DND-41 (cell line): ENCODE measurements at regions not wholly inside any gene's neighbourhood (a gene's known extent, or its start where the extent isn't known, plus 50 kb on each side); places are given as distances from the start of the nearest gene placed in this dataset.

Source experiments
- ATAC-seq: fragments of 200-7000 bp; cut with Tn5 transposase; 3 replicates; pipeline ENCODE4 v1.9.1; 2021; ENCODE audit warnings: low read depth; ENCODE audit not compliant: insufficient read depth
- DNase-seq: peaks from one replicate; pipeline ENCODE4 v3.0.0-alpha.2; 2020
- H2AFZ ChIP-seq: 2 replicates; pipeline ENCODE4 v1.6.0; 2012; ENCODE audit warnings: low read depth, low read length
- H3K27ac ChIP-seq: 2 replicates; pipeline ENCODE4 v1.5.1; 2012; ENCODE audit warnings: low read length, inconsistent platforms
- H3K27me3 ChIP-seq: fragments of 200-600 bp; sonication (generic); 2 replicates; pipeline ENCODE4 v1.6.0; 2012; ENCODE audit warnings: low read length, mild to moderate bottlenecking, inconsistent platforms; ENCODE audit not compliant: insufficient read depth, poor library complexity
- H3K36me3 ChIP-seq: 2 replicates; pipeline ENCODE4 v1.5.1; 2012; ENCODE audit warnings: low read length, inconsistent platforms; ENCODE audit not compliant: insufficient read depth
- H3K4me1 ChIP-seq: 2 replicates; pipeline ENCODE4 v1.5.1; 2012; ENCODE audit warnings: mild to moderate bottlenecking, low read length; ENCODE audit not compliant: insufficient read depth
- H3K4me2 ChIP-seq: 2 replicates; pipeline ENCODE4 v1.6.0; 2012; ENCODE audit warnings: mild to moderate bottlenecking, moderate library complexity, low read length, inconsistent platforms; ENCODE audit not compliant: insufficient read depth
- H3K4me3 ChIP-seq, 2 experiments: fragments of 200-600 bp in 1 of 2; shearing (Covaris generic) in 1 of 2; 2 replicates each; pipeline ENCODE4 v1.5.1; 2012 to 2016; ENCODE audit warnings: inconsistent platforms in 2 of 2, low read length in 2 of 2, mild to moderate bottlenecking in 2 of 2, low read depth in 1 of 2, moderate library complexity in 1 of 2
- H3K79me2 ChIP-seq: 2 replicates; pipeline ENCODE4 v1.6.0; 2012; ENCODE audit warnings: low read length, inconsistent platforms; ENCODE audit not compliant: insufficient read depth
- H3K9ac ChIP-seq: 2 replicates; pipeline ENCODE4 v1.6.0; 2012; ENCODE audit warnings: low read depth, mild to moderate bottlenecking, inconsistent platforms, low read length, moderate library complexity
- H3K9me3 ChIP-seq: 2 replicates; pipeline ENCODE4 v1.5.1; 2012; ENCODE audit warnings: low read length, moderate library complexity, mild to moderate bottlenecking, inconsistent platforms; ENCODE audit not compliant: insufficient read depth, severe bottlenecking
- H4K20me1 ChIP-seq: 2 replicates; pipeline ENCODE4 v1.6.0; 2012; ENCODE audit warnings: low read length; ENCODE audit not compliant: insufficient read depth
- EZH2 ChIP-seq: IDR thresholded peaks from 3 replicates; pipeline ENCODE4 v1.6.1; 2012; ENCODE audit warnings: borderline replicate concordance, low read depth, mild to moderate bottlenecking, moderate library complexity, low read length, inconsistent platforms; ENCODE audit not compliant: severe bottlenecking
- TF ChIP-seq, protein P1 (sequence below): IDR thresholded peaks from 2 replicates; pipeline ENCODE4 v1.5.1; 2012; ENCODE audit warnings: borderline replicate concordance, low read length, moderate library complexity, mild to moderate bottlenecking; ENCODE audit not compliant: poor library complexity, severe bottlenecking; ENCODE audit errors: extremely low read depth

DNA sequence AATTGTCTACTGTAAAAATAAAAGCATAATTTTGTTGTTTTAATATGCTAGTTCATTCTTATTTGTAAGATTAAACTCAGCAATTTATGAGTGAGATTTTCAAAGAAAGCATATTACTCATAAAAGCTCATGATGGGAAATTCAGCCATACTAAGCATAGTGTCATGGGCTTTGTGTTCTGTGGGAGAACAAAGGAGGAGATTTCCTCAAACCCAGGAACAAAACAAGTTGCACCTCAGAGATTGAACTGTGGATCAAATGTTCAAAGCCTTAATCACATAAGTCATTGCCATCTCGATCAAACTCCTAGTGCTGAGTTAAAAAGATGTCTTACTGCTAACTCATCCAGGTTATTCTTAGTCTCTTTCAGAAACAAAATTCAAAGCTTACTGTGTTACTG is 85.6 kb upstream of the PDZRN3 start:
- no peak for TF ChIP-seq EZH2
- TF ChIP-seq, protein P1, sequence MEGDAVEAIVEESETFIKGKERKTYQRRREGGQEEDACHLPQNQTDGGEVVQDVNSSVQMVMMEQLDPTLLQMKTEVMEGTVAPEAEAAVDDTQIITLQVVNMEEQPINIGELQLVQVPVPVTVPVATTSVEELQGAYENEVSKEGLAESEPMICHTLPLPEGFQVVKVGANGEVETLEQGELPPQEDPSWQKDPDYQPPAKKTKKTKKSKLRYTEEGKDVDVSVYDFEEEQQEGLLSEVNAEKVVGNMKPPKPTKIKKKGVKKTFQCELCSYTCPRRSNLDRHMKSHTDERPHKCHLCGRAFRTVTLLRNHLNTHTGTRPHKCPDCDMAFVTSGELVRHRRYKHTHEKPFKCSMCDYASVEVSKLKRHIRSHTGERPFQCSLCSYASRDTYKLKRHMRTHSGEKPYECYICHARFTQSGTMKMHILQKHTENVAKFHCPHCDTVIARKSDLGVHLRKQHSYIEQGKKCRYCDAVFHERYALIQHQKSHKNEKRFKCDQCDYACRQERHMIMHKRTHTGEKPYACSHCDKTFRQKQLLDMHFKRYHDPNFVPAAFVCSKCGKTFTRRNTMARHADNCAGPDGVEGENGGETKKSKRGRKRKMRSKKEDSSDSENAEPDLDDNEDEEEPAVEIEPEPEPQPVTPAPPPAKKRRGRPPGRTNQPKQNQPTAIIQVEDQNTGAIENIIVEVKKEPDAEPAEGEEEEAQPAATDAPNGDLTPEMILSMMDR, result no peak
- Histone ChIP-seq H3K27me3 (no peaks in the 10 kb centered on the region), H2AFZ (no peak overlapping the region), H3K4me2 (no peak overlapping the region), H3K36me3 (no peaks in the 10 kb centered on the region), H4K20me1 (no peaks in the 10 kb centered on the region), H3K9me3 (no peaks in the 10 kb centered on the region), H3K27ac (no peak overlapping the region), H3K79me2 (no peaks in the 10 kb centered on the region), H3K4me1 (no peaks in the 10 kb centered on the region), H3K9ac (no peak overlapping the region), H3K4me3 (no peak overlapping the region)
- no peak for DNase-seq
- ATAC-seq, result no peak

DNA sequence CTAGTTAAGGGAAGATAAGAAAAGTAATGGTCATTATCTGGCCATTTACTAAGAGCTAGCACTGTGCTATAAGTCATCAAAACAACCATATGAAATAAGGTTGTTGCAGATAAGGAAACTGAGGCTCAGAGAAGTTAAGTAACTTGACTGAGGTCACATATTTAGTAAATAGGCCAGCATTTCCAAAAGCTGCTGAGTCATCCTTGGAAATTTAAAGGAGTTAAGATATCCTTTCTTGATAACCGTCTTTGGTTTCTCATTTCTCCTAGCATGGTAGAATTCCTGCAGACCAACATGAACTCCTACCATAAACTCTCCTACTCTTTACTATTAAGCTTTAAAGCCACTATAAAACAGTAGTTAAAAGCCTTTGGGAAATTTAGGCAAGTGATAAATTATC is 85.0 kb upstream of the PDZRN3 start:
- H2AFZ ChIP-seq, result no peak overlapping the region
- H3K79me2 ChIP-seq, result no peaks in the 10 kb centered on the region
- TF ChIP-seq, protein P1, result no peak
- TF ChIP-seq EZH2, result no peak
- H4K20me1 ChIP-seq, result no peaks in the 10 kb centered on the region
- DNase-seq (no peak), ATAC-seq (no peak)
- H3K27me3 ChIP-seq, result no peaks in the 10 kb centered on the region
- no peak overlapping the region for H3K4me2 ChIP-seq
- H3K27ac ChIP-seq, result no peak overlapping the region
- H3K4me3 ChIP-seq, result no peak overlapping the region
- H3K9me3 ChIP-seq, result no peaks in the 10 kb centered on the region
- H3K36me3 ChIP-seq, result no peaks in the 10 kb centered on the region
- H3K9ac ChIP-seq, result no peak overlapping the region
- H3K4me1 ChIP-seq, result no peaks in the 10 kb centered on the region

DNA sequence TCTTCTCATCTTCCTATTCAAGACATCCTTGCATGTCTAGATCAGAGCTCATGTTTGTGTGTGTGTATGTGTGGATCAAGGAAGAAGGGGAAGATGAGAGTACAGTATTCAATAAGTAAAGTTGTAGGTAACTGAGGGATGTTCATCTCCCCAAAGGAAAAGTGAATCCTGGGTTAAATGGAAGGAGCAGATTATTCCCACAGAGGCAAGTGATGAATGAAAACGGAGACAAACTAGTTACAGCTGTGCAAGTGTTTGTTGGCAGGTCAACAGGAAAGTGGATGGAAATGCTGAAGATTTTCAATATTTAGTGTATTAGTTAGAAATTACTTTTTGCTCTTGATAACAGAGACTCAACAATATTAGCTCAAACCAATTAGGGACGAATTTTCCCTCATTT is 84.2 kb upstream of the PDZRN3 start:
- H3K9ac ChIP-seq, result no peak overlapping the region
- no peaks in the 10 kb centered on the region for H3K4me1 ChIP-seq
- no peak overlapping the region for H2AFZ ChIP-seq
- H3K27me3 ChIP-seq, result no peaks in the 10 kb centered on the region
- H3K4me3 ChIP-seq, result no peak overlapping the region
- H3K4me2 ChIP-seq, result no peak overlapping the region
- DNase-seq, result no peak
- no peaks in the 10 kb centered on the region for H4K20me1 ChIP-seq
- H3K27ac ChIP-seq, result no peak overlapping the region
- no peaks in the 10 kb centered on the region for H3K36me3 ChIP-seq
- no peak for TF ChIP-seq EZH2
- TF ChIP-seq, protein P1, result no peak
- no peaks in the 10 kb centered on the region for H3K79me2 ChIP-seq
- H3K9me3 ChIP-seq, result no peaks in the 10 kb centered on the region
- no peak for ATAC-seq

DNA sequence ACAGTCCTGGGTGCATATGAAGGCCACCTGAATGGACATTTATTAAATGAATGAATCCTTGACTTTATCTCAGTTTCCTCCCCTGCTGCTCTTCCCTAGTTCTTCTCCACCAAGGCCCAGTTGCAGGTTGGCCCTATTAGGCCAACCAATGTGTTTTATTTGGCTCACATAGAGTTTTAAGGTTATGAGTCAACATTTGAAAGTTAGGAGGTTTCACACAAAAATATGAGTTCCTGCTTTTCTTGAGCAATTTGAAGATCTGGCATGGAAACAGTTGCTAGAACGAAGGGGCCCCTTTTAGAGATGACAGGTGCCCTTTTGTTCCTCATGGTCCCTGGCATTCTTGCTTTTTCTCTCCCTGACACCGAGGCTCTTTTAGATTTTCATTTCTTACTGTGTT is 83.0 kb upstream of the PDZRN3 start:
- Histone ChIP-seq H3K79me2 (no peaks in the 10 kb centered on the region), H3K4me2 (no peak overlapping the region), H3K9me3 (no peaks in the 10 kb centered on the region), H3K4me3 (no peak overlapping the region), H3K9ac (no peak overlapping the region), H3K4me1 (no peaks in the 10 kb centered on the region), H3K27me3 (no peaks in the 10 kb centered on the region), H4K20me1 (no peaks in the 10 kb centered on the region), H2AFZ (no peak overlapping the region), H3K27ac (no peak overlapping the region), H3K36me3 (no peaks in the 10 kb centered on the region)
- DNase-seq (no peak), ATAC-seq (no peak)
- TF ChIP-seq, protein P1, result no peak
- TF ChIP-seq EZH2, result no peak
